ENCODE measurements at regions not wholly inside any gene's neighbourhood (a gene's known extent, or its start where the extent isn't known, plus 50 kb on each side); places are given as distances from the start of the nearest gene placed in this dataset.

- DNase-seq: no peak
Measured at GRCh38 chr10:28785018-28785417, 107.7 kb downstream of the BAMBI start.

- DNase-seq: peak; percentile 42
Measured at GRCh38 chr10:28788252-28788651, 110.9 kb downstream of the BAMBI start.

GRCh38 chr10:28788762-28789161 lies 111.4 kb downstream of the BAMBI start:
- no peak for DNase-seq

GRCh38 chr10:28790146-28790545 lies 112.8 kb downstream of the BAMBI start:
- no peak for DNase-seq

GRCh38 chr10:28793482-28793881 lies 116.2 kb downstream of the BAMBI start:
- no peak for DNase-seq

GRCh38 chr10:28794986-28795385 lies 117.7 kb downstream of the BAMBI start:
- DNase-seq: no peak

GRCh38 chr10:28796606-28797512 lies 119.5 kb downstream of the BAMBI start:
- DNase-seq: no peak

GRCh38 chr10:28797904-28798371 lies 120.6 kb downstream of the BAMBI start:
- DNase-seq: no peak

- DNase-seq: no peak
Measured at GRCh38 chr10:28798428-28798955, 121.2 kb downstream of the BAMBI start.

- no peak for DNase-seq
Measured at GRCh38 chr10:28798964-28799363, 121.6 kb downstream of the BAMBI start.

GRCh38 chr10:28800144-28800543 lies 122.8 kb downstream of the BAMBI start:
- no peak for DNase-seq

- DNase-seq: no peak
Measured at GRCh38 chr10:28801247-28801646, 123.9 kb downstream of the BAMBI start.

GRCh38 chr10:28801869-28802268 lies 124.5 kb downstream of the BAMBI start:
- no peak for DNase-seq

GRCh38 chr10:28805390-28805789 lies 128.1 kb downstream of the BAMBI start:
- no peak for DNase-seq

GRCh38 chr10:28806488-28806941 lies 129.2 kb downstream of the BAMBI start:
- DNase-seq: no peak

- no peak for DNase-seq
Measured at GRCh38 chr10:28806951-28807759, 129.8 kb downstream of the BAMBI start.

- no peak for DNase-seq
Measured at GRCh38 chr10:28807760-28808613, 130.7 kb downstream of the BAMBI start.

GRCh38 chr10:28808693-28809092 lies 131.4 kb downstream of the BAMBI start:
- no peak for DNase-seq

GRCh38 chr10:28810057-28810870 lies 132.9 kb downstream of the BAMBI start:
- no peak for DNase-seq

- DNase-seq: no peak
Measured at GRCh38 chr10:28811639-28812349, 134.5 kb downstream of the BAMBI start.
